WERI-Rb-1 (cell line): ENCODE measurements at regions not wholly inside any gene's neighbourhood (a gene's known extent, or its start where the extent isn't known, plus 50 kb on each side); places are given as distances from the start of the nearest gene placed in this dataset.
A peak's percentile ranks its signal among the peaks of the same experiment; 100 is the strongest.

Experiments
- DNase-seq: peaks from one replicate; pipeline ENCODE4 v3.0.0-alpha.2; 2020
- H3K27ac ChIP-seq: fragments of 250-450 bp; sonication (Bioruptor Pico); 2 replicates; pipeline ENCODE4 v1.5.1; 2020; ENCODE audit warnings: mild to moderate bottlenecking, moderate library complexity
- H3K27me3 ChIP-seq: fragments of 250-450 bp; sonication (Bioruptor Pico); 2 replicates; pipeline ENCODE4 v1.5.1; 2021; ENCODE audit warnings: mild to moderate bottlenecking, low read depth, moderate library complexity; ENCODE audit not compliant: insufficient read depth, severe bottlenecking
- H3K36me3 ChIP-seq: fragments of 250-450 bp; sonication (Bioruptor Pico); 2 replicates; pipeline ENCODE4 v1.5.1; 2020; ENCODE audit warnings: mild to moderate bottlenecking, moderate library complexity
- H3K4me3 ChIP-seq: 2 replicates; pipeline ENCODE4 v1.5.1; 2011; ENCODE audit warnings: low read depth, mild to moderate bottlenecking, control low read depth, low read length
- H3K9me3 ChIP-seq: fragments of 250-450 bp; sonication (Bioruptor Pico); 2 replicates; pipeline ENCODE4 v1.5.1; 2021; ENCODE audit warnings: mild to moderate bottlenecking, moderate library complexity; ENCODE audit not compliant: severe bottlenecking
- CTCF ChIP-seq: IDR thresholded peaks from 2 replicates; pipeline ENCODE4 v1.5.1; 2011; ENCODE audit warnings: low read depth, mild to moderate bottlenecking, control low read depth, inconsistent platforms, low read length

- Histone ChIP-seq H3K4me3 (no peak overlapping the region), H3K27ac (no peak overlapping the region), H3K36me3 (no peaks in the 10 kb centered on the region), H3K9me3 (no peaks in the 10 kb centered on the region), H3K27me3 (peaks cover 10% of the 10 kb centered on the region)
- peak; percentile 17; the same call in 1 of the 2 replicates for TF ChIP-seq CTCF
- peak; percentile 33 for DNase-seq
Measured at GRCh38 chr1:185670187-185670627, 64.0 kb upstream of the HMCN1 start.

- no peak overlapping the region for H3K4me3 ChIP-seq
- H3K9me3 ChIP-seq = no peaks in the 10 kb centered on the region
- H3K36me3 ChIP-seq = no peaks in the 10 kb centered on the region
- no peak overlapping the region for H3K27ac ChIP-seq
- peaks cover 4% of the 10 kb centered on the region for H3K27me3 ChIP-seq
- DNase-seq = no peak
- no peak for TF ChIP-seq CTCF
Measured at GRCh38 chr1:185668013-185668412, 66.2 kb upstream of the HMCN1 start.

- DNase-seq = no peak
- Histone ChIP-seq H3K9me3 (no peaks in the 10 kb centered on the region), H3K4me3 (no peak overlapping the region), H3K27ac (no peak overlapping the region), H3K27me3 (peaks cover under 1% of the 10 kb centered on the region), H3K36me3 (no peaks in the 10 kb centered on the region)
- TF ChIP-seq CTCF = no peak
Measured at GRCh38 chr1:185666582-185666981, 67.6 kb upstream of the HMCN1 start.

- H3K27ac ChIP-seq = no peak overlapping the region
Measured at GRCh38 chr1:185663771-185664296, 70.4 kb upstream of the HMCN1 start.

GRCh38 chr1:185663332-185663731 is 70.9 kb upstream of the HMCN1 start:
- DNase-seq = no peak
- no peaks in the 10 kb centered on the region for H3K27me3 ChIP-seq
- no peaks in the 10 kb centered on the region for H3K36me3 ChIP-seq
- no peak overlapping the region for H3K27ac ChIP-seq
- no peaks in the 10 kb centered on the region for H3K9me3 ChIP-seq
- no peak for TF ChIP-seq CTCF
- H3K4me3 ChIP-seq = no peak overlapping the region

More at GRCh38 chr1:185663771-185664296, 70.4 kb upstream of the HMCN1 start:
- TF ChIP-seq CTCF = no peak
- no peak for DNase-seq
- Histone ChIP-seq H3K4me3 (no peak overlapping the region), H3K36me3 (no peaks in the 10 kb centered on the region), H3K27me3 (no peaks in the 10 kb centered on the region), H3K9me3 (no peaks in the 10 kb centered on the region)

- Histone ChIP-seq H3K27ac (no peak overlapping the region), H3K9me3 (no peaks in the 10 kb centered on the region), H3K4me3 (no peak overlapping the region), H3K27me3 (no peaks in the 10 kb centered on the region), H3K36me3 (no peaks in the 10 kb centered on the region)
- no peak for TF ChIP-seq CTCF
- no peak for DNase-seq
Measured at GRCh38 chr1:185661971-185662370, 72.2 kb upstream of the HMCN1 start.
